CD4-positive, alpha-beta T cell treated with Interferon alpha-2 for 1 hour (primary cell): ENCODE measurements at regions not wholly inside any gene's neighbourhood (a gene's known extent, or its start where the extent isn't known, plus 50 kb on each side); places are given as distances from the start of the nearest gene placed in this dataset.
"Not testable (repeated sequence)": the region's sequence is repeated elsewhere in the genome, so short reads cannot be mapped to it uniquely, and the experiment has no call there.

Experiments
- DNase-seq, 2 donors: peaks; one replicate each; pipeline ENCODE4 v3.0.0-alpha.2; 2020 to 2022

DNA sequence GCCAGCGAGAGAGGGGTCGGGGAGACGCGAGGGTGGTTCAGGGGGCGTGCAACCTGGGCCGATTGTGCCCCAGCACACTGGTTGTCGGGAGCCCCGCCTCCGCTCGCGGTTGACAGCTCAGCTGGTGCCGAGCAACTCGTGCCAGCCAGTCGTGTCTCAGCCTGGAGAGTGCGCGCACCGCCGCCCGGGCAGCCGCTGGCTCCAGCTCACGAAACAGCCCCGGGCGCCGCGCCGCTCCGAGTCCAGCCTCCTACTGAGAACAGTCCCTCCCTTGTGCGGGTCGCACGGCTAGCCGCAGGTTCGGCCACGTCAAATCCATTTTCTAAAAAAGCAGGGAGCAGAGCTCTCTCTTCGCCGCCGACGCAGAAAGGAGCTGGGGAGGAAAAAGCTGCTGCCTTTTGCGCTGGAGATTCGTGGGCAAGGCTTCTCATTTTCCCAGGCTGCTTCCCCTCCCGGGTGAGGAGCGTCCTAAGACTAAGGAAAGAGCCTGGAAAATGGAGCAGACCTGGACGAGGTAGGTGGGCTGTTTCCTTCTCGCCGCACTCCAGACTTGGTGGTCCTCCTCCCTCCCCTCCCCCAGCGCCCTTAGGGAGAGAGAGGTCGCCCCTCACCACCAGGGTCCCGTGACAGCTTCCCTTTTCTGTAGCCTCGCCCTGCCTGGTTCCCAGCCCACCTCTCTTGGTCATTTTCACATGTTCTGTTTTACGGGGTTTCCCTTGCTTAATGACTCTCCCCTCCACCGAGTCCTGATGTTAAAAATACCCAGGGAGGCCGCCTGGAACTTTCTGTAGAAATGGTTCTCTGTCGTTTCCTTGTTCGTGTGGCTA, 56.7 kb upstream of the SEC22B start:
- not testable (repeated sequence) for DNase-seq

- not testable (repeated sequence) for DNase-seq
Measured at GRCh38 chr1:120229835-120230234, 53.5 kb upstream of the SEC22B start.
